ENCODE measurements at regions not wholly inside any gene's neighbourhood (a gene's known extent, or its start where the extent isn't known, plus 50 kb on each side); places are given as distances from the start of the nearest gene placed in this dataset.

GRCh38 chr13:24627090-24627714, 53.0 kb upstream of the ATP12A start:
- peaks cover 20 to 55% of the 10 kb centered on the region in 2 experiments for H3K4me1 ChIP-seq (ENCODE audit: control insufficient read depth in 1 of 2, extremely low read depth in 1 of 2, insufficient read depth in 2 of 2, low read length in 2 of 2)
- CTCF ChIA-PET, result interaction anchor here in 1 of 2 donors (0.6 to 2.4 kb wide), 2 partner anchors 21 to 342 kb away, joined by 3 to 13 read pairs; no protein-coding TSS in a partner anchor
- no peak for ATAC-seq (replicated peaks in 1 of 4)
- H3K9me3 Mint-ChIP-seq, result peaks cover 0 to 7% (median 0%) of the 10 kb centered on the region in 3 donors
- peaks cover 19 to 39% (median 39%) of the 10 kb centered on the region in 3 donors for H3K4me1 Mint-ChIP-seq
- WGBS (ENCODE audit: insufficient coverage), result 98% methylated on average over 13 of the region's 25 CpGs
- POLR2A ChIA-PET, result no interaction called here
- H3K27ac Mint-ChIP-seq, result peak overlapping the region in 1 of 2 donors; percentile 22
- H3K27me3 Mint-ChIP-seq, result no peaks in the 10 kb centered on the region
- no peaks in the 10 kb centered on the region for H3K9me3 ChIP-seq
- DNase-seq, result no peak
- no peak overlapping the region for H3K27ac ChIP-seq (ENCODE audit: low read length)
- no peaks in the 10 kb centered on the region for H3K36me3 Mint-ChIP-seq
- H3K4me3 ChIP-seq (ENCODE audit: control insufficient read depth in 1 of 2, extremely low read depth in 1 of 2, low read length in 1 of 2), result no peak overlapping the region
- no peak overlapping the region for H3K4me3 Mint-ChIP-seq
- H3K27me3 ChIP-seq (replicated peaks in 1 of 2; ENCODE audit: control insufficient read depth in 2 of 2, extremely low read depth in 1 of 2, insufficient read depth in 2 of 2, low read length in 1 of 2), result no peaks in the 10 kb centered on the region
- no peaks in the 10 kb centered on the region for H3K36me3 ChIP-seq (ENCODE audit: control insufficient read depth in 2 of 2, extremely low read depth in 1 of 2, insufficient read depth in 1 of 2, low read length in 1 of 2)

GRCh38 chr13:24627946-24628345, 52.3 kb upstream of the ATP12A start:
- peaks cover 0 to 7% (median 0%) of the 10 kb centered on the region in 3 donors for H3K9me3 Mint-ChIP-seq
- Histone ChIP-seq H3K36me3 (ENCODE audit: control insufficient read depth in 2 of 2, extremely low read depth in 1 of 2, insufficient read depth in 1 of 2, low read length in 1 of 2) (no peaks in the 10 kb centered on the region), H3K27ac (ENCODE audit: low read length) (no peak overlapping the region), H3K4me3 (ENCODE audit: control insufficient read depth in 1 of 2, extremely low read depth in 1 of 2, low read length in 1 of 2) (no peak overlapping the region), H3K27me3 (replicated peaks in 1 of 2; ENCODE audit: control insufficient read depth in 2 of 2, extremely low read depth in 1 of 2, insufficient read depth in 2 of 2, low read length in 1 of 2) (no peaks in the 10 kb centered on the region), H3K9me3 (no peaks in the 10 kb centered on the region), H3K4me1 (ENCODE audit: control insufficient read depth in 1 of 2, extremely low read depth in 1 of 2, insufficient read depth in 2 of 2, low read length in 2 of 2) (peaks cover 20 to 51% of the 10 kb centered on the region in 2 experiments)
- no peaks in the 10 kb centered on the region for H3K27me3 Mint-ChIP-seq
- peak overlapping the region; percentile 50 to 65 for H3K27ac Mint-ChIP-seq
- H3K4me1 Mint-ChIP-seq, result peaks cover 19 to 39% (median 39%) of the 10 kb centered on the region in 3 donors
- POLR2A ChIA-PET, result interaction anchor here in 1 of 2 donors (0.7 kb wide), 1 partner anchor 9 kb away, joined by 3 read pairs; no protein-coding TSS in a partner anchor
- ATAC-seq (replicated peaks in 1 of 4), result no peak
- CTCF ChIA-PET, result interaction anchor here in 1 of 2 donors (0.6 kb wide), 1 partner anchor 213 kb away, joined by 3 read pairs; no protein-coding TSS in a partner anchor
- H3K4me3 Mint-ChIP-seq, result no peak overlapping the region
- DNase-seq, result no peak
- 82% methylated on average over 7 of the region's 9 CpGs for WGBS (ENCODE audit: insufficient coverage)
- no peaks in the 10 kb centered on the region for H3K36me3 Mint-ChIP-seq

DNA sequence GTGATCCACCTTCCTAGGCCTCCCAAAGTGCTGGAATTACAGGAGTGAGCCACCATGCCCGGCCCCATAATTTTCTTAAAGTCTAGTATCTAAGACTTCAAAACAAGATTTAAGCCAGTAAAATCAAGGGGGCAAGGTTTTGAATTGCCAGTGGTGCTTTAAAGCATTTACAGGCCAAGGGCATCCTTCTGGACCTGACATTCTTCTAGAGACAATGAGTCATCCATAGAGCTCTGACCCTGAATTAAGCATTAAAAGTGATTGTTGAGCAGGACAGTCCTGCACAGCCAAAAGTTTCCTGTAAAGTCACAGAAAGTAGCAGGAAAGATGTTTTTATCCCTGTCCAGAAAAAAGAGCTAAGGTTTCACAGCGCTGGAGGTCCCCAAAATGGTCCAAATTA, 50.9 kb upstream of the ATP12A start:
- Histone ChIP-seq H3K36me3 (ENCODE audit: control insufficient read depth in 2 of 2, extremely low read depth in 1 of 2, insufficient read depth in 1 of 2, low read length in 1 of 2) (no peaks in the 10 kb centered on the region), H3K27me3 (replicated peaks in 1 of 2; ENCODE audit: control insufficient read depth in 2 of 2, extremely low read depth in 1 of 2, insufficient read depth in 2 of 2, low read length in 1 of 2) (no peaks in the 10 kb centered on the region), H3K4me3 (ENCODE audit: control insufficient read depth in 1 of 2, extremely low read depth in 1 of 2, low read length in 1 of 2) (no peak overlapping the region), H3K27ac (ENCODE audit: low read length) (no peak overlapping the region), H3K4me1 (ENCODE audit: control insufficient read depth in 1 of 2, extremely low read depth in 1 of 2, insufficient read depth in 2 of 2, low read length in 2 of 2) (peaks cover 20 to 42% of the 10 kb centered on the region in 2 experiments), H3K9me3 (no peaks in the 10 kb centered on the region)
- Mint-ChIP-seq H3K9me3 (peaks cover 0 to 7% (median 0%) of the 10 kb centered on the region in 3 donors), H3K4me1 (peaks cover 19 to 37% (median 36%) of the 10 kb centered on the region in 3 donors), H3K27me3 (no peaks in the 10 kb centered on the region), H3K27ac (no peak overlapping the region), H3K4me3 (no peak overlapping the region), H3K36me3 (no peaks in the 10 kb centered on the region)
- DNase-seq (no peak), ATAC-seq (replicated peaks in 1 of 4) (no peak)
- POLR2A ChIA-PET, result no interaction called here
- CTCF ChIA-PET, result no interaction called here
- WGBS (ENCODE audit: insufficient coverage), result no CpG with 5 or more reads among the region's 2 CpGs

DNA sequence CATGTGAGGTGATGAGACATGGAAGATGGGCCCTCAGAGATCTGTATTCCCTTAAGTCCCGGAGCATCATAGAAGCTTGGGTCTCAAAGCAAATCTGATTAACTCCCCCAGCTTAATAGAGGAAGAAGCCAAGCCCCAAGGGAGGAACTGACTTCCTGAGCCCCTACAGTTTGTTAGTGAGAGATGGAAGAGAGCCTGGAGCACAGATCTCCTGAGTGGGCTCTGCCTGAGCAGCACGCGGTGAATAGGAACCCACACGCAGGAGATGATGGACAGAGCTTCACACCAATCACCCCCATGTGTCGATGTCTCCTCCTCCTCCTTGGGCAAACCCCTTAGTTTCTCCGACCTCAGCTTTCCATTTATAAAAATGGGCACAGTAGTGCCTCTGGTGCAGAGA, 50.1 kb upstream of the ATP12A start:
- Histone ChIP-seq H3K36me3 (ENCODE audit: control insufficient read depth in 2 of 2, extremely low read depth in 1 of 2, insufficient read depth in 1 of 2, low read length in 1 of 2) (no peaks in the 10 kb centered on the region), H3K27me3 (replicated peaks in 1 of 2; ENCODE audit: control insufficient read depth in 2 of 2, extremely low read depth in 1 of 2, insufficient read depth in 2 of 2, low read length in 1 of 2) (no peaks in the 10 kb centered on the region), H3K9me3 (no peaks in the 10 kb centered on the region), H3K4me1 (ENCODE audit: control insufficient read depth in 1 of 2, extremely low read depth in 1 of 2, insufficient read depth in 2 of 2, low read length in 2 of 2) (peaks cover 18 to 34% of the 10 kb centered on the region in 2 experiments), H3K4me3 (ENCODE audit: control insufficient read depth in 1 of 2, extremely low read depth in 1 of 2, low read length in 1 of 2) (no peak overlapping the region), H3K27ac (ENCODE audit: low read length) (no peak overlapping the region)
- ATAC-seq (replicated peaks in 1 of 4) (no peak), DNase-seq (no peak)
- Mint-ChIP-seq H3K27me3 (no peaks in the 10 kb centered on the region), H3K36me3 (no peaks in the 10 kb centered on the region), H3K27ac (no peak overlapping the region), H3K4me1 (peaks cover 17 to 29% (median 28%) of the 10 kb centered on the region in 3 donors), H3K4me3 (no peak overlapping the region), H3K9me3 (peaks cover 0 to 7% (median 0%) of the 10 kb centered on the region in 3 donors)
- POLR2A ChIA-PET, result interaction anchor here in 1 of 2 donors (0.5 kb wide), 1 partner anchor 74 kb away, joined by 10 read pairs; no protein-coding TSS in a partner anchor
- WGBS (ENCODE audit: insufficient coverage), result no CpG with 5 or more reads among the region's 6 CpGs
- CTCF ChIA-PET, result no interaction called here
